H1 (cell line): ENCODE measurements at regions not wholly inside any gene's neighbourhood (a gene's known extent, or its start where the extent isn't known, plus 50 kb on each side); places are given as distances from the start of the nearest gene placed in this dataset.

Experiments
- CTCF ChIA-PET: fragments of 300-600 bp; sonication (Branson Sonifier 250); formaldehyde crosslinking; loops from one replicate; lab custom pipeline; 2021; ENCODE audit not compliant: partially characterized antibody; lab: Charles Lee
- POLR2A ChIA-PET: fragments of 300-600 bp; sonication (Branson Sonifier 250); formaldehyde crosslinking; loops from one replicate; lab custom pipeline; 2021; ENCODE audit warnings: inconsistent platforms; ENCODE audit not compliant: partially characterized antibody; lab: Charles Lee
- DNase-seq, 2 experiments: peaks; one replicate each; pipeline versions ENCODE4 v3.0.0 to v3.0.0-alpha.2; 2010 to 2022; ENCODE audit warnings: low spot score in 2 of 2, low read depth in 1 of 2, mixed read lengths in 1 of 2
- FAIRE-seq: peaks from 2 replicates; lab custom pipeline; 2011; peaks lifted over from hg19 to GRCh38; lab: Jason Lieb, UNC
- H2AFZ ChIP-seq: 2 replicates; pipeline ENCODE4 v1.8.1; 2012; ENCODE audit warnings: low read length, inconsistent platforms
- H2AK5ac ChIP-seq: 2 replicates; pipeline ENCODE4 v1.6.1; 2013; ENCODE audit warnings: low read depth, low read length
- H2BK120ac ChIP-seq: replicated peaks from 2 replicates; pipeline ENCODE3; 2013; ENCODE audit warnings: low read depth, low read length, inconsistent platforms
- H2BK12ac ChIP-seq: 2 replicates; pipeline ENCODE4 v1.6.1; 2013; ENCODE audit warnings: low read depth, low read length
- H2BK15ac ChIP-seq: 2 replicates; pipeline ENCODE4 v1.6.1; 2013; ENCODE audit warnings: low read length
- H2BK20ac ChIP-seq: 2 replicates; pipeline ENCODE4 v1.6.1; 2013; ENCODE audit warnings: low read length
- H2BK5ac ChIP-seq: 2 replicates; pipeline ENCODE4 v1.6.1; 2013; ENCODE audit warnings: low read depth, low read length
- H3K14ac ChIP-seq: 2 replicates; pipeline ENCODE4 v1.6.1; 2013; ENCODE audit warnings: inconsistent platforms; ENCODE audit not compliant: insufficient read length
- H3K18ac ChIP-seq: 2 replicates; pipeline ENCODE4 v1.6.1; 2013; ENCODE audit warnings: low read length; ENCODE audit errors: extremely low read depth
- H3K23ac ChIP-seq: 2 replicates; pipeline ENCODE4 v1.6.1; 2013; ENCODE audit warnings: inconsistent platforms; ENCODE audit not compliant: insufficient read length
- H3K23me2 ChIP-seq: 2 replicates; pipeline ENCODE4 v1.6.1; 2013; ENCODE audit warnings: low read depth, low read length
- H3K27ac ChIP-seq: 2 replicates; pipeline ENCODE4 v1.6.1; 2011; ENCODE audit warnings: low read depth, low read length, inconsistent platforms
- H3K27me3 ChIP-seq, 4 experiments: replicated peaks in 1 of 4; 1 replicate in 1 of 4; 2 replicates in 3 of 4; pipeline versions ENCODE4 v1.6.1 to v1.8.1; 2011 to 2013; ENCODE audit warnings: low read length in 3 of 4, mild to moderate bottlenecking in 3 of 4, inconsistent platforms in 2 of 4, mixed read lengths in 2 of 4, moderate library complexity in 1 of 4; ENCODE audit not compliant: control insufficient read depth in 3 of 4, insufficient read depth in 3 of 4; ENCODE audit errors: extremely low read depth in 1 of 4
- H3K36me3 ChIP-seq, 4 experiments: 2 replicates each; pipeline versions ENCODE4 v1.6.1 to v1.8.1; 2011 to 2013; ENCODE audit warnings: mild to moderate bottlenecking in 4 of 4, low read length in 3 of 4, moderate library complexity in 2 of 4, control low read depth in 1 of 4, inconsistent platforms in 1 of 4; ENCODE audit not compliant: insufficient read depth in 4 of 4, control insufficient read depth in 2 of 4
- H3K4ac ChIP-seq: replicated peaks from 2 replicates; pipeline ENCODE3; 2013; ENCODE audit warnings: low read length, low read depth, mixed read lengths, inconsistent platforms; ENCODE audit not compliant: insufficient read length
- H3K4me1 ChIP-seq, 4 experiments: replicated peaks in 1 of 4; 1 replicate in 1 of 4; 2 replicates in 3 of 4; pipeline versions ENCODE4 v1.6.1 to v1.8.1; 2011 to 2013; ENCODE audit warnings: low read length in 3 of 4, inconsistent platforms in 2 of 4, mixed read lengths in 1 of 4; ENCODE audit not compliant: insufficient read depth in 4 of 4, control insufficient read depth in 3 of 4
- H3K4me2 ChIP-seq, 2 experiments: 2 replicates each; pipeline versions ENCODE4 v1.6.1 to v1.8.1; 2011 to 2013; ENCODE audit warnings: low read depth in 2 of 2, low read length in 2 of 2, control low read depth in 1 of 2, inconsistent platforms in 1 of 2, mild to moderate bottlenecking in 1 of 2; ENCODE audit not compliant: insufficient read depth in 1 of 2
- H3K4me3 ChIP-seq, 4 experiments: fragments of 200-600, 300-600 bp in 1 of 4; sonication (generic), shearing (Covaris generic), sonication (Bioruptor Twin) in 1 of 4; 2 replicates each; pipeline versions ENCODE4 v1.5.1 to v1.8.1; 2011 to 2016; ENCODE audit warnings: low read length in 4 of 4, low read depth in 3 of 4, control low read depth in 2 of 4, inconsistent platforms in 2 of 4, mild to moderate bottlenecking in 2 of 4, mixed read lengths in 1 of 4, moderate library complexity in 1 of 4; ENCODE audit not compliant: insufficient read depth in 2 of 4; ENCODE audit errors: extremely low read depth in 1 of 4
- H3K56ac ChIP-seq: replicated peaks from 2 replicates; pipeline ENCODE3; 2013; ENCODE audit warnings: low read depth, mild to moderate bottlenecking, mixed read lengths, low read length, inconsistent platforms; ENCODE audit not compliant: insufficient read length
- H3K79me1 ChIP-seq: 2 replicates; pipeline ENCODE4 v1.6.1; 2013; ENCODE audit warnings: low read depth, low read length, control low read depth
- H3K79me2 ChIP-seq, 2 experiments: 2 replicates each; pipeline versions ENCODE4 v1.6.1 to v1.8.1; 2012 to 2013; ENCODE audit warnings: low read length in 2 of 2, mild to moderate bottlenecking in 2 of 2, inconsistent platforms in 1 of 2; ENCODE audit not compliant: insufficient read depth in 2 of 2, control insufficient read depth in 1 of 2
- H3K9ac ChIP-seq, 4 experiments: replicated peaks in 1 of 4; 1 replicate in 1 of 4; 2 replicates in 3 of 4; pipeline versions ENCODE4 v1.6.1 to v1.8.1; 2011 to 2013; ENCODE audit warnings: low read depth in 3 of 4, low read length in 3 of 4, control low read depth in 2 of 4, mild to moderate bottlenecking in 2 of 4, moderate library complexity in 2 of 4, inconsistent platforms in 1 of 4; ENCODE audit errors: extremely low read depth in 1 of 4
- H3K9me3 ChIP-seq, 2 experiments: 2 replicates each; pipeline versions ENCODE4 v1.6.1 to v1.8.1; 2012 to 2013; ENCODE audit warnings: mild to moderate bottlenecking in 2 of 2, moderate library complexity in 2 of 2, control low read depth in 1 of 2, inconsistent platforms in 1 of 2, low read depth in 1 of 2, low read length in 1 of 2, mixed read lengths in 1 of 2; ENCODE audit not compliant: insufficient read depth in 2 of 2
- H4K20me1 ChIP-seq, 2 experiments: replicated peaks in 1 of 2; 2 replicates each; pipeline versions ENCODE3 to v1.8.1; 2011 to 2013; ENCODE audit warnings: inconsistent platforms in 2 of 2, low read length in 2 of 2, mild to moderate bottlenecking in 1 of 2; ENCODE audit not compliant: insufficient read depth in 2 of 2, control insufficient read depth in 1 of 2
- H4K5ac ChIP-seq: 2 replicates; pipeline ENCODE4 v1.6.1; 2013; ENCODE audit warnings: low read length, low read depth, mixed read lengths, inconsistent platforms; ENCODE audit not compliant: insufficient read length
- H4K8ac ChIP-seq: 2 replicates; pipeline ENCODE4 v1.8.0; 2013; ENCODE audit warnings: mild to moderate bottlenecking, moderate library complexity, low read length, inconsistent platforms; ENCODE audit not compliant: insufficient read depth; ENCODE audit errors: extremely low read depth
- H4K91ac ChIP-seq: replicated peaks from 2 replicates; pipeline ENCODE3; 2013; ENCODE audit warnings: low read length, mixed read lengths, inconsistent platforms; ENCODE audit not compliant: insufficient read length
- CHD2 ChIP-seq: IDR thresholded peaks from 2 replicates; pipeline ENCODE4 v1.6.1; 2012; ENCODE audit warnings: low read length, improper control_type of control experiment
- CTCF ChIP-seq, 3 experiments: IDR thresholded peaks; 1 replicate in 2 of 3; 2 replicates in 1 of 3; pipeline versions ENCODE4 v1.5.1 to v1.6.1; 2011; ENCODE audit warnings: low read length in 3 of 3, mild to moderate bottlenecking in 3 of 3, inconsistent platforms in 2 of 3, low read depth in 1 of 3, moderate library complexity in 1 of 3; ENCODE audit not compliant: insufficient read depth in 1 of 3; ENCODE audit errors: control extremely low read depth in 1 of 3
- EZH2 ChIP-seq: fragments of 200-600 bp; sonication (generic); IDR thresholded peaks from 2 replicates; pipeline ENCODE4 v1.7.1; 2012; ENCODE audit warnings: low read depth, mild to moderate bottlenecking, moderate library complexity, low read length, inconsistent platforms; ENCODE audit not compliant: severe bottlenecking
- HDAC2 ChIP-seq, 2 experiments: fragments of 300-600 bp in 1 of 2; sonication (generic) in 1 of 2; IDR thresholded peaks; 2 replicates each; pipeline ENCODE4 v1.6.1; 2011 to 2012; ENCODE audit warnings: low read depth in 2 of 2, low read length in 2 of 2, mild to moderate bottlenecking in 2 of 2, moderate library complexity in 2 of 2, borderline replicate concordance in 1 of 2, inconsistent platforms in 1 of 2
- KDM1A ChIP-seq: fragments of 200-600, 300-600 bp; sonication (generic); IDR thresholded peaks from 2 replicates; pipeline ENCODE4 v1.7.1; 2016; ENCODE audit warnings: mild to moderate bottlenecking, low read length, borderline replicate concordance
- KDM4A ChIP-seq: IDR thresholded peaks from one replicate; pipeline ENCODE4 v1.7.1; 2012; ENCODE audit warnings: low read depth, mild to moderate bottlenecking, moderate library complexity, low read length, inconsistent platforms; ENCODE audit not compliant: severe bottlenecking
- MAX ChIP-seq: IDR thresholded peaks from 2 replicates; pipeline ENCODE4 v1.6.1; 2012; ENCODE audit warnings: inconsistent platforms
- RBBP5 ChIP-seq: IDR thresholded peaks from 2 replicates; pipeline ENCODE4 v1.7.1; 2012; ENCODE audit warnings: low read depth, mild to moderate bottlenecking, inconsistent platforms, low read length, moderate library complexity, borderline replicate concordance
- SIRT6 ChIP-seq: IDR thresholded peaks from one replicate; pipeline ENCODE4 v1.7.1; 2012; ENCODE audit warnings: low read length, inconsistent platforms
- SP4 ChIP-seq: IDR thresholded peaks from 2 replicates; pipeline ENCODE4 v1.6.1; 2012; ENCODE audit warnings: low read length, inconsistent platforms
- TCF12 ChIP-seq: IDR thresholded peaks from 2 replicates; pipeline ENCODE4 v1.6.1; 2011; ENCODE audit warnings: low read depth, mild to moderate bottlenecking, low read length
- USF2 ChIP-seq: IDR thresholded peaks from 2 replicates; pipeline ENCODE4 v1.6.1; 2011; ENCODE audit warnings: low read length, improper control_type of control experiment

DNA sequence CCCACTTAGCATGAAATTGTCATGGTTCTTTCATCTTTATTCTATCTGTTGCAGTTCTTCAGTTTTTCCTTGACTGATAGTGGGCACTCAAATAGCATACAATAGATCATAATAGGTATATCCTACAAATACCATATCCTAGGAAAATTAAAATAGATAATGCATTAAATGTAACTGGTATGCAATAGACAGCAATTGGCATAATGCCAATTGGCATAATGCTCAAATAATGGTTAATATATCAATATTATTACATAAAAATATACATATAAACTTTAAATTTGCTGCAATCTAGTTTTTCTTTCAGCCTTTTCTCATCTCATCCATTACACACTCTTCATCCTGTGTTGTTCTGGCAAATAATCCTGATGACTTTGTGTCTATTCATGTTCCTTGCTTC, 814.6 kb upstream of the TMPRSS15 start:
- no peak overlapping the region for H4K91ac ChIP-seq
- H4K8ac ChIP-seq = no peak overlapping the region
- no peaks in the 10 kb centered on the region for H3K79me1 ChIP-seq
- H4K5ac ChIP-seq = no peak overlapping the region
- H3K18ac ChIP-seq = no peak overlapping the region
- ChIA-PET CTCF (no interaction called here), POLR2A (no interaction called here)
- H3K4ac ChIP-seq = no peak overlapping the region
- no peak overlapping the region for H3K23ac ChIP-seq
- H3K79me2 ChIP-seq = no peaks in the 10 kb centered on the region
- DNase-seq (no peak), FAIRE-seq (no peak)
- H2BK120ac ChIP-seq = no peak overlapping the region
- no peak overlapping the region for H3K56ac ChIP-seq
- no peak overlapping the region for H3K4me3 ChIP-seq
- no peak overlapping the region for H3K27ac ChIP-seq
- H2BK12ac ChIP-seq = no peak overlapping the region
- no peak overlapping the region for H2BK20ac ChIP-seq
- no peak overlapping the region for H2AK5ac ChIP-seq
- H3K14ac ChIP-seq = no peak overlapping the region
- no peak overlapping the region for H2BK5ac ChIP-seq
- no peak overlapping the region for H2AFZ ChIP-seq
- no peaks in the 10 kb centered on the region for H3K9me3 ChIP-seq
- H4K20me1 ChIP-seq = no peaks in the 10 kb centered on the region
- H3K27me3 ChIP-seq = no peaks in the 10 kb centered on the region
- H3K4me1 ChIP-seq = no peaks in the 10 kb centered on the region
- H3K23me2 ChIP-seq = no peaks in the 10 kb centered on the region
- H3K9ac ChIP-seq = no peak overlapping the region
- no peaks in the 10 kb centered on the region for H3K36me3 ChIP-seq
- no peak overlapping the region for H3K4me2 ChIP-seq
- H2BK15ac ChIP-seq = no peak overlapping the region
- TF ChIP-seq KDM4A (no peak), CTCF (IDR thresholded peaks at IDR 0.05; ENCODE audit: control extremely low read depth in 1 of 3, insufficient read depth in 1 of 3, low read depth in 1 of 3, low read length in 3 of 3) (no peak), KDM1A (no peak), USF2 (no peak), SIRT6 (no peak), MAX (no peak), SP4 (no peak), HDAC2 (IDR thresholded peaks at IDR 0.05; ENCODE audit: borderline replicate concordance in 1 of 2, low read depth in 2 of 2, low read length in 2 of 2) (no peak), CHD2 (no peak), EZH2 (no peak), RBBP5 (no peak), TCF12 (no peak)
